ENCODE measurements at regions not wholly inside any gene's neighbourhood (a gene's known extent, or its start where the extent isn't known, plus 50 kb on each side); places are given as distances from the start of the nearest gene placed in this dataset.
"Not testable (repeated sequence)": the region's sequence is repeated elsewhere in the genome, so short reads cannot be mapped to it uniquely, and the experiment has no call there.

GRCh38 chr14:106631879-106632278 lies 1105.5 kb downstream of the TMEM121 start:
- no peak overlapping the region for H3K27ac ChIP-seq (ENCODE audit: low read depth in 2 of 2, low read length in 2 of 2)
- H3K27me3 ChIP-seq (ENCODE audit: control insufficient read depth in 2 of 2, insufficient read depth in 2 of 2, low read length in 2 of 2): peaks cover 0 to 5% of the 10 kb centered on the region in 2 donors
- no peaks in the 10 kb centered on the region for H3K36me3 ChIP-seq (ENCODE audit: control insufficient read depth in 2 of 2, insufficient read depth in 2 of 2, low read length in 2 of 2)
- H3K9me3 ChIP-seq (ENCODE audit: control insufficient read depth in 2 of 2, low read length in 2 of 2): no peaks in the 10 kb centered on the region
- no peak overlapping the region for H3K4me3 ChIP-seq (ENCODE audit: low read length in 2 of 2)
- no peak overlapping the region for H3K9ac ChIP-seq (ENCODE audit: low read depth in 1 of 2, low read length in 2 of 2)
- no peaks in the 10 kb centered on the region for H3K4me1 ChIP-seq (ENCODE audit: control insufficient read depth in 2 of 2, insufficient read depth in 2 of 2, low read length in 2 of 2)

DNA sequence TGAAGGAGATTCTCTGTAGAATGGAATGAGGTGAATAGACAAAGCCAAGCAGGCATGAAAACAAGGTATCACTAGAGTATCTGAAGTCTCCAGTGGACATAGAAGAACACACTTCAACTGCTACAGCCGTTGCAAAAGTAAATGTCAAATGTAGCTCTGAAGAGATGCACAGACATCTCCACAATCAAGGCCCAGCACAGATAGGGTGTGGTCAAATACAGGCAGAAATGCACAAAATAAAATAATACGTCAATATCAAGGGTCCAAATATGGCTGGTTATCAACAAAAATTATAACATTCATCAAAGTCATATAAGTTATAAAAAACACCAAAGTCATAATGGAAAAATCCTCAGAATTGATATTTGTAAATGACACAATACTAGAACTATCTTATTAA lies 1107.3 kb downstream of the TMEM121 start:
- H3K9me3 ChIP-seq (ENCODE audit: control insufficient read depth in 2 of 2, low read length in 2 of 2): no peaks in the 10 kb centered on the region

DNA sequence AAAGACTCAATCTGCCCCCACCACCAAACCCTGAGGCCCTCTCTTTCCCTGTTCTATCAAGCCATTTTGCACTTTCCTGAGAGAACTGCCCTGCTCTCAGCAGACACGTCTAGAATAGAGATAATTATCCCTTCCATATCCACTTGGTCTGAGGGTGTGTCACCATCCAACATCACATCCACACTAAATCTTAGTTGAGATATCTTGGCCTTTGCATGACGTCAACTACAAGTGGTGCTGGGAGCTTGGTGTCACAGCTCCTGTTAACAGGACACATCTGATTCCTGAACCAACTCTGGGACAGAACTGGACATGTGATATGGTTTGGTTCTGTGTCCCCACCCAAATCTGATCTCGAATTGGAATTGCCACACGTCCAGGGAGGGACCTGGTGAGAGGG lies 1109.2 kb downstream of the TMEM121 start:
- peaks cover 3 to 5% of the 10 kb centered on the region in 2 donors for H3K27me3 ChIP-seq (ENCODE audit: control insufficient read depth in 2 of 2, insufficient read depth in 2 of 2, low read length in 2 of 2)
- H3K36me3 ChIP-seq (ENCODE audit: control insufficient read depth in 2 of 2, insufficient read depth in 2 of 2, low read length in 2 of 2): no peaks in the 10 kb centered on the region
- no peak overlapping the region for H3K4me3 ChIP-seq (ENCODE audit: low read length in 2 of 2)

More for the DNA sequence above, 1107.3 kb downstream of the TMEM121 start:
- H3K4me1 ChIP-seq (ENCODE audit: control insufficient read depth in 2 of 2, insufficient read depth in 2 of 2, low read length in 2 of 2): no peaks in the 10 kb centered on the region
- H3K4me3 ChIP-seq (ENCODE audit: low read length in 2 of 2): no peak overlapping the region
- no peak overlapping the region for H3K9ac ChIP-seq (ENCODE audit: low read depth in 1 of 2, low read length in 2 of 2)
- no peaks in the 10 kb centered on the region for H3K36me3 ChIP-seq (ENCODE audit: control insufficient read depth in 2 of 2, insufficient read depth in 2 of 2, low read length in 2 of 2)
- H3K27me3 ChIP-seq (ENCODE audit: control insufficient read depth in 2 of 2, insufficient read depth in 2 of 2, low read length in 2 of 2): peaks cover 3 to 5% of the 10 kb centered on the region in 2 donors
- no peak overlapping the region for H3K27ac ChIP-seq (ENCODE audit: low read depth in 2 of 2, low read length in 2 of 2)

GRCh38 chr14:106638786-106639452 lies 1112.5 kb downstream of the TMEM121 start:
- H3K4me1 ChIP-seq (ENCODE audit: control insufficient read depth in 2 of 2, insufficient read depth in 2 of 2, low read length in 2 of 2); H3K4me3 ChIP-seq (ENCODE audit: low read length in 2 of 2); H3K9ac ChIP-seq (ENCODE audit: low read depth in 1 of 2, low read length in 2 of 2); H3K27ac ChIP-seq (ENCODE audit: low read depth in 2 of 2, low read length in 2 of 2); H3K9me3 ChIP-seq (ENCODE audit: control insufficient read depth in 2 of 2, low read length in 2 of 2); H3K27me3 ChIP-seq (ENCODE audit: control insufficient read depth in 2 of 2, insufficient read depth in 2 of 2, low read length in 2 of 2); H3K36me3 ChIP-seq (ENCODE audit: control insufficient read depth in 2 of 2, insufficient read depth in 2 of 2, low read length in 2 of 2): not testable (repeated sequence)

More for the DNA sequence above, 1109.2 kb downstream of the TMEM121 start:
- no peak overlapping the region for H3K9ac ChIP-seq (ENCODE audit: low read depth in 1 of 2, low read length in 2 of 2)
- no peaks in the 10 kb centered on the region for H3K9me3 ChIP-seq (ENCODE audit: control insufficient read depth in 2 of 2, low read length in 2 of 2)
- H3K27ac ChIP-seq (ENCODE audit: low read depth in 2 of 2, low read length in 2 of 2): no peak overlapping the region
- H3K4me1 ChIP-seq (ENCODE audit: control insufficient read depth in 2 of 2, insufficient read depth in 2 of 2, low read length in 2 of 2): no peaks in the 10 kb centered on the region

GRCh38 chr14:106642090-106642489 lies 1115.7 kb downstream of the TMEM121 start:
- H3K9ac ChIP-seq (ENCODE audit: low read depth in 1 of 2, low read length in 2 of 2): no peak overlapping the region
- H3K27ac ChIP-seq (ENCODE audit: low read depth in 2 of 2, low read length in 2 of 2): no peak overlapping the region

GRCh38 chr14:106642971-106643370 lies 1116.6 kb downstream of the TMEM121 start:
- not testable (repeated sequence) for H3K27ac ChIP-seq (ENCODE audit: low read depth in 2 of 2, low read length in 2 of 2); H3K36me3 ChIP-seq (ENCODE audit: control insufficient read depth in 2 of 2, insufficient read depth in 2 of 2, low read length in 2 of 2); H3K4me3 ChIP-seq (ENCODE audit: low read length in 2 of 2); H3K9ac ChIP-seq (ENCODE audit: low read depth in 1 of 2, low read length in 2 of 2); H3K27me3 ChIP-seq (ENCODE audit: control insufficient read depth in 2 of 2, insufficient read depth in 2 of 2, low read length in 2 of 2); H3K9me3 ChIP-seq (ENCODE audit: control insufficient read depth in 2 of 2, low read length in 2 of 2); H3K4me1 ChIP-seq (ENCODE audit: control insufficient read depth in 2 of 2, insufficient read depth in 2 of 2, low read length in 2 of 2)

More at GRCh38 chr14:106642090-106642489, 1115.7 kb downstream of the TMEM121 start:
- Histone ChIP-seq H3K27me3 (ENCODE audit: control insufficient read depth in 2 of 2, insufficient read depth in 2 of 2, low read length in 2 of 2) (peaks cover 0 to 3% of the 10 kb centered on the region in 2 donors), H3K36me3 (ENCODE audit: control insufficient read depth in 2 of 2, insufficient read depth in 2 of 2, low read length in 2 of 2) (no peaks in the 10 kb centered on the region), H3K9me3 (ENCODE audit: control insufficient read depth in 2 of 2, low read length in 2 of 2) (no peaks in the 10 kb centered on the region), H3K4me3 (ENCODE audit: low read length in 2 of 2) (no peak overlapping the region), H3K4me1 (ENCODE audit: control insufficient read depth in 2 of 2, insufficient read depth in 2 of 2, low read length in 2 of 2) (no peaks in the 10 kb centered on the region)

GRCh38 chr14:106648874-106649273 lies 1122.5 kb downstream of the TMEM121 start:
- not testable (repeated sequence) for H3K4me3 ChIP-seq (ENCODE audit: low read length in 2 of 2); H3K36me3 ChIP-seq (ENCODE audit: control insufficient read depth in 2 of 2, insufficient read depth in 2 of 2, low read length in 2 of 2); H3K27me3 ChIP-seq (ENCODE audit: control insufficient read depth in 2 of 2, insufficient read depth in 2 of 2, low read length in 2 of 2); H3K27ac ChIP-seq (ENCODE audit: low read depth in 2 of 2, low read length in 2 of 2); H3K9me3 ChIP-seq (ENCODE audit: control insufficient read depth in 2 of 2, low read length in 2 of 2); H3K9ac ChIP-seq (ENCODE audit: low read depth in 1 of 2, low read length in 2 of 2); H3K4me1 ChIP-seq (ENCODE audit: control insufficient read depth in 2 of 2, insufficient read depth in 2 of 2, low read length in 2 of 2)

- Histone ChIP-seq H3K27me3 (ENCODE audit: control insufficient read depth in 2 of 2, insufficient read depth in 2 of 2, low read length in 2 of 2) (peaks cover 0 to 4% of the 10 kb centered on the region in 2 donors), H3K36me3 (ENCODE audit: control insufficient read depth in 2 of 2, insufficient read depth in 2 of 2, low read length in 2 of 2) (no peaks in the 10 kb centered on the region), H3K4me1 (ENCODE audit: control insufficient read depth in 2 of 2, insufficient read depth in 2 of 2, low read length in 2 of 2) (no peaks in the 10 kb centered on the region), H3K4me3 (ENCODE audit: low read length in 2 of 2) (no peak overlapping the region), H3K9me3 (ENCODE audit: control insufficient read depth in 2 of 2, low read length in 2 of 2) (no peaks in the 10 kb centered on the region), H3K27ac (ENCODE audit: low read depth in 2 of 2, low read length in 2 of 2) (no peak overlapping the region), H3K9ac (ENCODE audit: low read depth in 1 of 2, low read length in 2 of 2) (no peak overlapping the region)
Observed at GRCh38 chr14:106651016-106651415, 1124.6 kb downstream of the TMEM121 start.

DNA sequence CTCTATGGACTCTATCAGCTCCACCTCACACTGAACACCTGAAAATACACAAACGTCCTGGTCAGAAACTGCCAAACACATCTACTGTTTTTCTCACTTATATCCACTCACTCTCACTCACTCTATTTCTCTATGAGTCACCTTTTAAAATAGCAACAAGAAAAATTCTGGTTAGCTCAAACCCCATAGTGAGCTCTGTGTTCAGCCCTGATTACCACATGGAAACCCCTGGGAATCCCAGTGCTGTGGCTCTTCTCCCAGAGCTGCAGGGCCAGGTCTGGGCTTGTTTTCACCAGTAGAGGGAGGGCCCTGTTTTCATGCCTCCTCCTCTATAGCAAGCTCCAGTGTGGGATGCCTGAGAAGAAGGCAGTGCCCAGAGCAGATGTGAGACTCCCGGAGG lies 1126.1 kb downstream of the TMEM121 start:
- Histone ChIP-seq H3K4me3 (ENCODE audit: low read length in 2 of 2) (no peak overlapping the region), H3K27ac (ENCODE audit: low read depth in 2 of 2, low read length in 2 of 2) (no peak overlapping the region), H3K9me3 (ENCODE audit: control insufficient read depth in 2 of 2, low read length in 2 of 2) (no peaks in the 10 kb centered on the region), H3K27me3 (ENCODE audit: control insufficient read depth in 2 of 2, insufficient read depth in 2 of 2, low read length in 2 of 2) (peaks cover 0 to 4% of the 10 kb centered on the region in 2 donors), H3K9ac (ENCODE audit: low read depth in 1 of 2, low read length in 2 of 2) (no peak overlapping the region), H3K4me1 (ENCODE audit: control insufficient read depth in 2 of 2, insufficient read depth in 2 of 2, low read length in 2 of 2) (no peaks in the 10 kb centered on the region), H3K36me3 (ENCODE audit: control insufficient read depth in 2 of 2, insufficient read depth in 2 of 2, low read length in 2 of 2) (no peaks in the 10 kb centered on the region)

DNA sequence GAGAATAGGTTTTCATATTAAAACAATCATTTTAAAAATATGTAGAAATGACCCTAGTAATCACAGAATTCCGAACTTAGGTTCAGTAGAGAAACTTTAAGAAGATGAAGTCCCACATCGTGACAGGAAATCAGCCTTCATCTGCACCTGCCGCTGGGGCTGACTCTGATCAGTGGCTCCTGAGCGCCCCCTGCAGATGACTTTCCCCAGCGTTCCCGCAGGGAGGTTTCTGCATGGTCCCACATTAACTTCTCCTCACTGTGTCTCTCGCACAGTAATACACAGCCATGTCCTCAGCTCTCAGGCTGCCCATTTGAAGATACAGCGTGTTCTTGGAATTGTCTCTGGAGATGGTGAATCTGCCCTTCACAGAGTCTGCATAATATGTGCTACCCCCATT lies 1131.1 kb downstream of the TMEM121 start:
- Histone ChIP-seq H3K4me1 (ENCODE audit: control insufficient read depth in 2 of 2, insufficient read depth in 2 of 2, low read length in 2 of 2) (no peaks in the 10 kb centered on the region), H3K27me3 (ENCODE audit: control insufficient read depth in 2 of 2, insufficient read depth in 2 of 2, low read length in 2 of 2) (no peaks in the 10 kb centered on the region), H3K9ac (ENCODE audit: low read depth in 1 of 2, low read length in 2 of 2) (no peak overlapping the region), H3K36me3 (ENCODE audit: control insufficient read depth in 2 of 2, insufficient read depth in 2 of 2, low read length in 2 of 2) (no peaks in the 10 kb centered on the region), H3K27ac (ENCODE audit: low read depth in 2 of 2, low read length in 2 of 2) (no peak overlapping the region), H3K9me3 (ENCODE audit: control insufficient read depth in 2 of 2, low read length in 2 of 2) (no peaks in the 10 kb centered on the region), H3K4me3 (ENCODE audit: low read length in 2 of 2) (no peak overlapping the region)
